ENCODE measurements at regions not wholly inside any gene's neighbourhood (a gene's known extent, or its start where the extent isn't known, plus 50 kb on each side); places are given as distances from the start of the nearest gene placed in this dataset.

DNA sequence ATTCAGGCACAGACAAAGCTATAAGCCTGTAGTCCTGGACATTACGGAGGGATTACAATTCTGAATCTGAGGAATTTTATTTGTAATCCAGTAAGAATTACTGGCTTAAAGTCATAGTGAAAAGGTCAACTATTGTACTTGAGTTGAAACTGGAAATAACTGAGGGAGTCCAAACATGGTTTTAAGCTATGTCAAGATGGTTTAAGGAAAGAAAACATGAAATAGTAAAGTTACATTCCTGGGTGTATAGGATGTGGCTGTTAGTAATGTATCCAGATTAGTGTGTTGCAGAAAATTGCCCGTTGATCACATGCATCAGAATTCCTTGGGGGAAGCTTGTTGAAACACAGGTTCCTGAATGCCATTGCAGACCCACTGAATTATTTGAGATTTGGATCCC lies 124.8 kb upstream of the GORAB start:
- no peaks in the 10 kb centered on the region for H3K27me3 ChIP-seq
- ATAC-seq (no peak), DNase-seq (no peak)
- no peak overlapping the region for H3K4me3 ChIP-seq
- H3K4me1 ChIP-seq, result no peaks in the 10 kb centered on the region
- H3K36me3 ChIP-seq, result no peaks in the 10 kb centered on the region
- H3K27ac ChIP-seq, result no peak overlapping the region
- TF ChIP-seq POLR2A (IDR thresholded peaks at IDR 0.05), result no peak
- TF ChIP-seq, protein P1, sequence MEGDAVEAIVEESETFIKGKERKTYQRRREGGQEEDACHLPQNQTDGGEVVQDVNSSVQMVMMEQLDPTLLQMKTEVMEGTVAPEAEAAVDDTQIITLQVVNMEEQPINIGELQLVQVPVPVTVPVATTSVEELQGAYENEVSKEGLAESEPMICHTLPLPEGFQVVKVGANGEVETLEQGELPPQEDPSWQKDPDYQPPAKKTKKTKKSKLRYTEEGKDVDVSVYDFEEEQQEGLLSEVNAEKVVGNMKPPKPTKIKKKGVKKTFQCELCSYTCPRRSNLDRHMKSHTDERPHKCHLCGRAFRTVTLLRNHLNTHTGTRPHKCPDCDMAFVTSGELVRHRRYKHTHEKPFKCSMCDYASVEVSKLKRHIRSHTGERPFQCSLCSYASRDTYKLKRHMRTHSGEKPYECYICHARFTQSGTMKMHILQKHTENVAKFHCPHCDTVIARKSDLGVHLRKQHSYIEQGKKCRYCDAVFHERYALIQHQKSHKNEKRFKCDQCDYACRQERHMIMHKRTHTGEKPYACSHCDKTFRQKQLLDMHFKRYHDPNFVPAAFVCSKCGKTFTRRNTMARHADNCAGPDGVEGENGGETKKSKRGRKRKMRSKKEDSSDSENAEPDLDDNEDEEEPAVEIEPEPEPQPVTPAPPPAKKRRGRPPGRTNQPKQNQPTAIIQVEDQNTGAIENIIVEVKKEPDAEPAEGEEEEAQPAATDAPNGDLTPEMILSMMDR (IDR thresholded peaks at IDR 0.05), result no peak
- 50% methylated on average over 2 of the region's 2 CpGs for WGBS (ENCODE audit: insufficient coverage, low coverage, low lambda C conversion rate, missing lambda C conversion rate)
- no peaks in the 10 kb centered on the region for H3K9me3 ChIP-seq
- intact Hi-C loops (cut with DNase I), result no loop called here

DNA sequence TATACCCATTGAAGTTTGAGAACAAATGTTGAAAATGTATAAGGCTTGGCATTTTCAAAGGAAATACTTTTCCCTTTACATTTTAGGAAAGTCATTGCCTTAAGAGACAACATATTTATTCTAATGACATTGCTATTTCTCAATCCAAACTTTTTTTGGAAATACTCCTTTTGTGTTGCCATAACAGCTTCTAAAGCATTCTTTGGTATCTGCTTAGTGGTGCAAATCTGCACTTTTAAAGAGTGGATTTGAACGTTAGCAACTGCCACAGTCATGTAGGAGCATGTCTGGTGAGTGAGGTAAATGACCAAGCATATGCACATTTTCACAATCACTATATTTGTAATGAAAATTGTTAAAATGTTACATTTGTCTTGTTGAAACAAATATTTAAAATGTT lies 124.4 kb upstream of the GORAB start:
- H3K36me3 ChIP-seq, result no peaks in the 10 kb centered on the region
- ATAC-seq (no peak), DNase-seq (no peak)
- no peaks in the 10 kb centered on the region for H3K27me3 ChIP-seq
- 39% methylated on average over 1 of the region's 1 CpG for WGBS (ENCODE audit: insufficient coverage, low coverage, low lambda C conversion rate, missing lambda C conversion rate)
- no peak overlapping the region for H3K4me3 ChIP-seq
- TF ChIP-seq POLR2A (IDR thresholded peaks at IDR 0.05), result no peak
- TF ChIP-seq, protein P1 (IDR thresholded peaks at IDR 0.05), result no peak
- intact Hi-C loops (cut with DNase I), result no loop called here
- no peak overlapping the region for H3K27ac ChIP-seq
- H3K9me3 ChIP-seq, result no peaks in the 10 kb centered on the region
- no peaks in the 10 kb centered on the region for H3K4me1 ChIP-seq

DNA sequence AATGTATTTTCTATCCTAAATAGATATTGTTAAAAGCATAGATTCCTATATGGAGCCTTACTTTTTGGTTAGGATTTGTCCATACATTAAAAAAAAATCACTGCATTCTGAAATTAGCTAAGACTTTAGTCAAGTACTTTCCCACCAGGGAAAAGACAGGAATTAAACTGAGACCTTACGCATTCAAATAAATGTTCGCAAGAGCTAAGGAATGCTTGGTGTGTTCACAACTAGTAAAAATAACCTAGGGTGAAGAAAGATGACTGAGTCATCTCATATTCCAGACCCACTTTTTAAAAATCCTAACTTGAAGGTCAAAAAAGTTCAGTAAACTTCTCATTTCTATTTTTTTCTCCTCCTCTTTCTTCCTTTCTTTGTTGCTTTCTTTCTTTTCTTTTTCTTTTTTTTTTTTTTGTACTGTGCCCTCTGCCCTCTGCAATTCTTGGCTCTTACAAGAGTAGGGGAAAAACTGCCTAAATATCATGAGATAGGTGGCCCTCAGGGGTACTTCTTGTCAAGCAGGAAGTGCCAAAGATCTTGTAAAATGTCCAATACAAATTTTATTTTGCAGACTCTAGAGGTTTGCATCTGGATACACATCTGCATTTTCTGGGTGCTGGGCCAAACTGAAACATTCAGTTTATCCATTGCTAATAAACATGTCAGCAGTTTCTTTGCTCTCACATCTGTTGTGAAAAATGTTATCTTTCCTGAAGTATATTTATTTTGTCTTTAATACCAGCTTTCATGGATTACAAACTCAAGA lies 121.4 kb upstream of the GORAB start:
- DNase-seq, result no peak
- H3K4me3 ChIP-seq, result no peak overlapping the region
- WGBS (ENCODE audit: insufficient coverage, low coverage, low lambda C conversion rate, missing lambda C conversion rate), result 82% methylated on average over 2 of the region's 2 CpGs
- H3K27me3 ChIP-seq, result no peaks in the 10 kb centered on the region
- ATAC-seq, result no peak
- intact Hi-C loops (cut with DNase I), result no loop called here
- H3K27ac ChIP-seq, result no peak overlapping the region
- no peaks in the 10 kb centered on the region for H3K36me3 ChIP-seq
- no peaks in the 10 kb centered on the region for H3K9me3 ChIP-seq
- TF ChIP-seq POLR2A (IDR thresholded peaks at IDR 0.05), result no peak
- TF ChIP-seq, protein P1 (IDR thresholded peaks at IDR 0.05), result no peak
- H3K4me1 ChIP-seq, result no peaks in the 10 kb centered on the region

DNA sequence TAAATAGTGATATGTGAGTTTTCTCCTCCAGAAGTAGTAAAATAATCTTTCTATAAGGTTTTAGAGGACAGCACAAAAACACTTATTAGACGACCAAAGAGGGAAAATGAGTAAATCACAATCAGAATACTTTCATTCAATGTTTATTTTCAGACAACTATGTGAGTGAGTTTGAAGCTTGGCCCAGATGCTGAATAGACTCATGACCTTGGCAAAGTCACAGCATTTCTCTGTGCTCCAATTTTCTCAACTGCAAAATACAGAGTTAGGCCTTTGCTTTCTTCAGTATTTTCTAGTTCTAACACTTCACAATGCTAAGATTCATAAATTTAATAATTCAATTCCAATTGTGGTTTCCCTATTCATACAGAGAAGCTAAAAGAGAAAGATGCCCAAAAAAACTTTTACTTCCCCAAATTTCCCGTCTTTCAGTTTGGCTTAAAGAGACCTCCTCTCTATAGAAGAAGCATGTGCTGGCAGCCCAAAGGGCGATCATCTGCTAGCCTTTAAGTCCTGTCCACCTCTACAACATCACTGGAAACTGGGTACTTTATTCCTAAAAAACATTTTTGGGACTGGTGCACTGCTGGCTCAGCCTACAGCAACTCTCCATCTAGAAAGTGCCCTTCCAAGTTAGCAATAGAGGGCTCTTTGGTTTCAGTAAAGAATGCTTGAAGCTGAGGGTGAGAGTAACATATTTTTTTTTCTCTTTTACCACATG lies 116.8 kb upstream of the GORAB start:
- Histone ChIP-seq H3K36me3 (no peaks in the 10 kb centered on the region), H3K27ac (no peak overlapping the region), H3K27me3 (no peaks in the 10 kb centered on the region), H3K4me3 (no peak overlapping the region), H3K4me1 (no peaks in the 10 kb centered on the region), H3K9me3 (no peaks in the 10 kb centered on the region)
- 52% methylated on average over 3 of the region's 3 CpGs for WGBS (ENCODE audit: insufficient coverage, low coverage, low lambda C conversion rate, missing lambda C conversion rate)
- DNase-seq (no peak), ATAC-seq (no peak)
- TF ChIP-seq, protein P1 (IDR thresholded peaks at IDR 0.05), result no peak
- TF ChIP-seq POLR2A (IDR thresholded peaks at IDR 0.05), result no peak
- intact Hi-C loops (cut with DNase I), result no loop called here

Measured in right lobe of liver (tissue), 6 donors.